Peyer's patch (tissue), 4 donors: ENCODE measurements at regions not wholly inside any gene's neighbourhood (a gene's known extent, or its start where the extent isn't known, plus 50 kb on each side); places are given as distances from the start of the nearest gene placed in this dataset.

Source experiments
- DNase-seq, 3 donors: peaks; one replicate each; pipeline ENCODE4 v3.0.0-alpha.2; 2017 to 2019
- H3K27ac ChIP-seq, 4 donors: fragments of 200-600 bp; sonication (generic); one replicate each; pipeline ENCODE4 v1.5.1; 2016 to 2019
- H3K27me3 ChIP-seq, 2 donors: fragments of 200-600 bp; sonication (generic); one replicate each; pipeline ENCODE4 v1.5.1; 2019
- H3K36me3 ChIP-seq, 3 donors: fragments of 200-600 bp; sonication (generic); one replicate each; pipeline ENCODE4 v1.5.1; 2016 to 2019
- H3K4me1 ChIP-seq, 4 donors: fragments of 200-600 bp; sonication (generic); one replicate each; pipeline ENCODE4 v1.5.1; 2016 to 2019
- H3K4me3 ChIP-seq, 4 donors: fragments of 200-600 bp; sonication (generic); 1 replicate in 3 of 4; 2 replicates in 1 of 4; pipeline ENCODE4 v1.5.1; 2016 to 2019; ENCODE audit warnings: mild to moderate bottlenecking in 1 of 4
- H3K9me3 ChIP-seq, 4 donors: fragments of 200-600 bp; sonication (generic); one replicate each; pipeline ENCODE4 v1.5.1; 2016 to 2019; ENCODE audit warnings: mild to moderate bottlenecking in 1 of 4
- POLR2A ChIP-seq, 2 donors: fragments of 450-650 bp; IDR thresholded peaks; one replicate each; pipeline ENCODE4 v1.5.1; 2017; ENCODE audit warnings: antibody characterized with exemption in 2 of 2, mild to moderate bottlenecking in 2 of 2, moderate library complexity in 2 of 2
- TF ChIP-seq, protein P1 (sequence below), 6 experiments: fragments of 450-650 bp in 4 of 6; fragments of 200-600 bp in 2 of 6; sonication (generic) in 1 of 6; IDR thresholded peaks; one replicate each; pipeline ENCODE4 v1.5.1; 2017 to 2019; ENCODE audit warnings: antibody characterized with exemption in 6 of 6, mild to moderate bottlenecking in 3 of 6, moderate library complexity in 1 of 6

DNA sequence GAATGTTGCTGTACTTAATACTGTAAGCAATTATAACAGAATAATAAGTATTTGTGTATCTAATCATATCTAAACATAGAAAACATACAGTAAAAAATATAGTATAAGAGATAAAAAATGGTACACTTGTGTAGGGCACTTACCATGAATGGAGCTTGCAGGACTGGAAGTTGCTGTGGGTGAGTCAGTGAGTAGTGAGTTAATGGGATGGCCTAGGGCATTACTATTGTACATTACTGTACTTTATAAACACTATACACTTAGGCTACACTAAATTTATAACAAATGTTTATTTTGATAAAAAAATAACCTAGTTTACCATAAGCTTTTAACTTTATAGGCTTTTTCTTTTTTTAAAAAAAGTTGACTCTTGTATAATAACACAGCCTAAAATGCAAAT is 1071.2 kb upstream of the SEL1L start:
- DNase-seq: no peak
- Histone ChIP-seq H3K9me3 (no peaks in the 10 kb centered on the region), H3K27me3 (no peaks in the 10 kb centered on the region), H3K4me1 (no peaks in the 10 kb centered on the region), H3K27ac (no peak overlapping the region), H3K36me3 (no peaks in the 10 kb centered on the region), H3K4me3 (no peak overlapping the region)
- no peak for TF ChIP-seq POLR2A (IDR thresholded peaks at IDR 0.05)
- TF ChIP-seq, protein P1, sequence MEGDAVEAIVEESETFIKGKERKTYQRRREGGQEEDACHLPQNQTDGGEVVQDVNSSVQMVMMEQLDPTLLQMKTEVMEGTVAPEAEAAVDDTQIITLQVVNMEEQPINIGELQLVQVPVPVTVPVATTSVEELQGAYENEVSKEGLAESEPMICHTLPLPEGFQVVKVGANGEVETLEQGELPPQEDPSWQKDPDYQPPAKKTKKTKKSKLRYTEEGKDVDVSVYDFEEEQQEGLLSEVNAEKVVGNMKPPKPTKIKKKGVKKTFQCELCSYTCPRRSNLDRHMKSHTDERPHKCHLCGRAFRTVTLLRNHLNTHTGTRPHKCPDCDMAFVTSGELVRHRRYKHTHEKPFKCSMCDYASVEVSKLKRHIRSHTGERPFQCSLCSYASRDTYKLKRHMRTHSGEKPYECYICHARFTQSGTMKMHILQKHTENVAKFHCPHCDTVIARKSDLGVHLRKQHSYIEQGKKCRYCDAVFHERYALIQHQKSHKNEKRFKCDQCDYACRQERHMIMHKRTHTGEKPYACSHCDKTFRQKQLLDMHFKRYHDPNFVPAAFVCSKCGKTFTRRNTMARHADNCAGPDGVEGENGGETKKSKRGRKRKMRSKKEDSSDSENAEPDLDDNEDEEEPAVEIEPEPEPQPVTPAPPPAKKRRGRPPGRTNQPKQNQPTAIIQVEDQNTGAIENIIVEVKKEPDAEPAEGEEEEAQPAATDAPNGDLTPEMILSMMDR (IDR thresholded peaks at IDR 0.05): no peak

DNA sequence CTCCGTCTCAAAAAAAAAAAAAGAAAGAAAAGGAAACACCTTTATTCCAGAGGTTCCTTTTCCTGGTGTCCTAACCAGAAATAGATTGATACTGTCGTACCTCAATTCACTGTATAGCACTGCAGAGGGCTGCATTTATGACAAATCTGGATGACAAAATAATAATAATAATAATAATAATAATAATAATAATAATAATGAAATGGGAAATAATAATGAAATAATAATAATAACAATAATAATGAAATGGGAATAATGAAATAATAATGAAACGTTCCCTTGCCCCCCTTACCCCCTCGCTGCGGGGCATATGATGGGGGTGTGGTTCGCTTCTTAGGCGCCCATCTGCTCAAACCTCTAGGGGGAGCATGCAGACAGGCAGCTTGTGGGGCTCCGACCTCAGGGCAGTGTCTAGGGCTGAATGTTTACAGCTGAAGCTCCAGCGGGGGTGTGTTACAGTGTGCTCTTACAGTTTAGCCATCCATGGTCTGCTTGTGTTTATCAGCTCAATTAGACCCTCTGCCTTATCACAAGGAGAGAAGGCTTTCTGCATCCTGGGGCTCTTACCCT is 1088.3 kb upstream of the SEL1L start:
- Histone ChIP-seq H3K27ac (no peak overlapping the region), H3K4me1 (no peaks in the 10 kb centered on the region), H3K9me3 (no peaks in the 10 kb centered on the region), H3K36me3 (no peaks in the 10 kb centered on the region), H3K27me3 (no peaks in the 10 kb centered on the region), H3K4me3 (no peak overlapping the region)
- no peak for DNase-seq
- TF ChIP-seq, protein P1 (IDR thresholded peaks at IDR 0.05): no peak
- TF ChIP-seq POLR2A (IDR thresholded peaks at IDR 0.05): no peak

DNA sequence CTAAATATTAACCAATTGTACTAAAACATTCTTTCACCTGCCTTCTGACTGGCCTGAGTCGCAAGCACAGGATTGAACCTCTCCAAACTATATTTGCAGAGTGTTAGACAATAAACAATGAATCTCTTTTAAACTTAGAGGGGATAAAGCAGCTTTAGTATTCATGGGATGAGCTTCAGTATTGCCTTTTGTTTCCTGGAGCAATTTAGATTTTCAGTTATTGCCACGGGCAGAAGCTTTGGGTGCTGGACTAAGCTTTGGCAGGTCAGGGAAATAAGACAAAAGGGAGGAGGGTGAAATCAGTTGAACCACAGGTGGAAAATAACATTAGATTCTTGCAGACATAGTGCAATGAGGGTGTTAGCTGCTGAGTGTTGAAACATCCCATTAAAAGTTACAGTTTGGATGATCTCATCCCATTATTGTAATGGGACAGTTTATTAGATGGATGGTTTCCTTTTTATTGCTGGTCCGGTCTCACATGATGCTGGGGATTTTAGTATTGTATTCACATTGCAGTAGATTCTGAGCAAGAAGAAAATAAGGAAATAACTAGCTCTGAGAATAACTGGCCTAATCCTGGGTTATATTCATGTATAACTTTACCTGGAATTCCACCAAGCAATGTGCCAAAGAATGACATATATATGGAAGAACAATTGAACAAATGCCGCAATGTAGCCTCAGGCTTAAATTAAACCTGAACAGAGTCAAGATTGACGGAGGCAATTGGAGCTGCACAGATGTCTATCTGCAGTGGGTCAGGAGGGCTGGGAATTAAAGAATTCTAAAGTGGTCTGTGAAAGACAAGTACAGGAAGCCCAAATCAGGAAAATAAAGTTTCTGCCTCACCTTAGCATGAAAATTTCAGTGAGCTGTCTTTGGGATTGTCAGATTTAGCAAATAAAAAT is 1092.8 kb upstream of the SEL1L start:
- Histone ChIP-seq H3K27me3 (no peaks in the 10 kb centered on the region), H3K36me3 (no peaks in the 10 kb centered on the region), H3K4me3 (no peak overlapping the region), H3K4me1 (no peaks in the 10 kb centered on the region), H3K27ac (no peak overlapping the region), H3K9me3 (no peaks in the 10 kb centered on the region)
- DNase-seq: no peak
- TF ChIP-seq POLR2A (IDR thresholded peaks at IDR 0.05): no peak
- TF ChIP-seq, protein P1 (IDR thresholded peaks at IDR 0.05): no peak

DNA sequence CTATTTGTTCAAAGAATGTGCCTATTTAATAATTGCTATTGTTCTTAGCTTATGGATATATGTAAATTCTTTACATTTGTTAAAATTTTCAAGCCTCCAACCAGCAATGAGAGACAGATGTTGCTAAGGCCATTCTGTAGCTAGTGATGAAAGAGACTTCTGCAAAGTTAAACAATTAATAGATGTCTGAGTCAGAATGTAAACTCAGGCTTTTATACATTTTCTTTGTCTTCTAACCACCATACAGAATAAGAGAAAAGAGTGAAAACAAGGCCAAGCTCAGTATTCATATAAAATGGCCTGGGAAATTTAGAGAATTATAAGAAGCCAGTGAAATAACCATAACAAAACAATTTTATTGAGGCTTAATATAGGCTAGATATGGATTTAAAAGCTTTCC is 1102.3 kb upstream of the SEL1L start:
- H3K4me3 ChIP-seq: no peak overlapping the region
- no peak for DNase-seq
- peaks cover 0 to 4% (median 0%) of the 10 kb centered on the region in 4 donors for H3K9me3 ChIP-seq
- H3K4me1 ChIP-seq: no peaks in the 10 kb centered on the region
- H3K36me3 ChIP-seq: no peaks in the 10 kb centered on the region
- H3K27me3 ChIP-seq: no peaks in the 10 kb centered on the region
- no peak for TF ChIP-seq POLR2A (IDR thresholded peaks at IDR 0.05)
- TF ChIP-seq, protein P1 (IDR thresholded peaks at IDR 0.05): no peak
- H3K27ac ChIP-seq: no peak overlapping the region

DNA sequence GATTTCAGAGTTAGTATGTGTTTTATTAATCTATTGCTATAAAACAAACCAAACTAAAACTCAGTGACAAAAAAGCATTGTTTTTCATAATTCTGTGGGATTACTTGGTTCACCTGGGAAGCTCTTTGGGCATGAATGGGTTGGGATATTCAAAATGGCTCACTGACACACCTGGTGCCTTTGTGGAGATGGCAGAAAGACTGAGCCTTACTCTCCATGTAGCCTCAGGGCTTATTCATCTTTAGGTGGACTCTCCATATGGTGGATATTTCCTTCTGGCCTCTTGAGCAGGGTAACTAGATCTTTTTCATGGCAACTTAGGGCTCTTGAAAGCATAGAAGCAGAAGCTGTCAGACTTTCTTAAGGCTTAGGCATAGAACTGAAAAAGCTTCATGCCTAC is 1102.8 kb upstream of the SEL1L start:
- Histone ChIP-seq H3K27me3 (no peaks in the 10 kb centered on the region), H3K27ac (no peak overlapping the region), H3K36me3 (no peaks in the 10 kb centered on the region), H3K9me3 (peaks cover 0 to 4% (median 0%) of the 10 kb centered on the region in 4 donors), H3K4me3 (no peak overlapping the region), H3K4me1 (no peaks in the 10 kb centered on the region)
- TF ChIP-seq, protein P1 (IDR thresholded peaks at IDR 0.05): no peak
- TF ChIP-seq POLR2A (IDR thresholded peaks at IDR 0.05): no peak
- DNase-seq: no peak
